Activated gamma-delta T cell treated with anti-CD3 and anti-CD28 coated beads, Interleukin-2, amount 50 U/mL, for 16 hours (primary cell): ENCODE measurements at regions not wholly inside any gene's neighbourhood (a gene's known extent, or its start where the extent isn't known, plus 50 kb on each side); places are given as distances from the start of the nearest gene placed in this dataset.

Experiments used
- DNase-seq: peaks from one replicate; pipeline ENCODE4 v3.0.0-alpha.2; 2020; ENCODE audit warnings: low read depth

DNA sequence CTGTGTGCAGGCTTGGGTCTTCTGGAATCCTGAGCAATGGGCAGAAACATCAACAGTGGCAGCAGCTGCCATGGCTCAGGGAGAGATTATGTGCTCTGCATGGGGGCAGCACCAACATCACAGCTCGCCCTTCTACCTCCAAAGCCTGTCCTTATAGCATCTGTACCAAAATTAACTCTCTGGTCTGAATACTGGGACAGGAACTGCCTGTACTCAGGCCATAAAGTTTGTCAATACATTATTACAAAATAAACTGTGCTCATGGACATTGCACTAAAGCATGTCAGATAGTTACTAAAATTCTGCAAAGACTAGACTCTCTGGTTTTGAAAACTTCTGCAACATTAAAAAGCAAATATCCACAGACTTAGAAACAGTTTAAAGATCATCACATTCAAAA lies 91.6 kb downstream of the ZC3H11B start:
- no peak for DNase-seq

DNA sequence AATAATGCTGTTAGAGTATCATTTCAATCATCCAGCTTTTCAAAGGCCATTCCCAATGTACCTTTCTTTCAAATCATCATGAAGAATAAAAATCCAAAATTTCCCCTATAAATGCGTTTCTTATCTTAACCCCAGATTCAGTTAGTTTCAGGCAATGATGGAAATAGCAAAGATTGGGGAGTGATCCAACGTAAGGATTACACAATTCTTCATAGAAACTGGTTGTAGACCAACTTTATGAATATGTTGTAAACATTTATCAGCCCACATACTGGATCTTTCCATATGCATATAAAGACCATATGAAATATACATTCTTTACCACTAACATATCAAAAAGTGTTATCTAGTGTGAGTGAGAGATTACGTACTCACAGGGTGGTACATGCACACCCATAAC lies 92.7 kb downstream of the ZC3H11B start:
- DNase-seq = no peak

DNA sequence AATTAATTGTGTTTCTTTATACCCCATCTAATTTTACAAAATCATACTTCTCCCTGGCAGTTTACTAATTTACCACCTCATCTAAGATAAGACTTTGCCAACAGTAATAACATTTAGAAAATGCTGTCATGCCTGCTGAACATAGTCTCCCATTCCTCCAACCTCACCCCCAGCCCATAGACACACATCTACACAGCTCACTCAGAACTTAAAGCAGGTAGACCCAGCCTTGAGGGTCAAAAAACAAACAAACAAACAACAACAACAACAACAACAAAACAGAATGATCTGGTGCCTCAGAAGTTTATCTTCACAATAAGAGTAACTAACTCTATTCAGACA lies 94.0 kb downstream of the ZC3H11B start:
- DNase-seq = no peak

DNA sequence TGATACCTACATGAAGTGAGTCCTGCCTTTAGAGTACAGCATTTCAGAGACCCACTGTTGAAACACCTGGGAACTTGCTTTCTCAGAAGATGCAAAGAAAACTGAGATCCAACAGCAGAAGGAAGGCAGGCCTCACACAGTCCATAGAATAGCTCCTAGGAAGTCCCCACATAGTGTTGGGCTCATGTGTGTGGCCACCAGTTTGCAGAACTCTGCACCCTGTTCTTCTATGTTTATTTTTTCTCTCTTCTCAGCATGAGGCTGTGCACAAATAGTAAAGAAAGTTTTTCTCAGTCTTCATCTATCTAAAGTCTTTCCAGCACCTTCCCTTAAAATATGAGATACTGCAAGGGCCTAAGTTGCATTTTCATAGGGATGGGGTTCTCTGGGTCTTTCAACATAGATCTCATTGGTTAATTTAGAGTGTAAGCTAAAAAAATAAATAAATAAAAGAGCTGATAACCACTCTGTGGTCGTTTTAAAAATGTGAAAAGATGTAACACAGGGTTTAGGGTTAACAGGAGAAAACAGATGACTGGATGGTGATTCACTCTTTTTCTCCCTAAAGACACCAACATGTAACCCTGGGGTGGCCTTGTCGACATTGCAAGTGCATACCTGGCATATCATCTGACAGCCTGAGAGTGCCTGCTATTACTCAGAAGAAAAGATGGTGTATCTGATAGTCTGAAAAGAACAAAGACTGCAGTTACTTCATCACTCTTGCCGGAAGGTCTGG lies 94.6 kb downstream of the ZC3H11B start:
- DNase-seq = no peak

DNA sequence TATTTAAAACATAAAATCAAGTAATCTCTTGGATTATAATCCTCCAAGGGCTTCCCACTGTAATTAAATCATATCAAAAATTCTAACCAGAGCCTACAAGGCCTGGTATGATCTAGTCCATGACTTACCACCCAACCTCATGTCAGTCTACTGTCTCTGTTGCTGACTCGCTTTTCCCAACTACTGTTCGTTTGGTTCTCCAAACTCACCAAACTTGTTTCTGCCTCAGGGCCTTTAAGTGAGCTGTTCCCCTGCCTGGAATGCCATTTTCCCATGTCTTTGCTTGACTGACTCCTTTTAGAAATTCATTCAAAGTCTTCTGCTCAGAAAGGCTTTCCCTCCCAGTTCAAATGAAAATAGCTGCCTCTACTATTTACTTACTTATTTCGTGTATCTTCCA lies 95.9 kb downstream of the ZC3H11B start:
- DNase-seq = no peak

DNA sequence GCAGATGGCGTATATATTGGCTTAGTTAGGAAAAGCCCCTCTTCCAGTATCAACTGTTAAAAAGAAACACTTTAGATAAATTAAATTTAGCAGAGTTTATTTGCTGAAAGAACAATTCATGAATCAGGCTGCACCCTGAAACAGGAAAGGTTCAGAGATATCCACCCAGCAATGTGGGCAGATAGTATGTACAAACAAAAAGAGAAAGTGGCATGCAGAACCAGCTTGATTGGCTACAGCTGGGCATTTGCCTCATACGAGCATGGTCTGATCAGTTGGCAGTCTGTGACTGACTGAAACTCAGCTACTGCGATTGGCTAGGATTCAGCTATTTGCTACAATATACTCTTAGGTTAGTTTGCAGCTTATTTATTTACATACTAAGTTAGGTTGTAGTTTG lies 98.2 kb downstream of the ZC3H11B start:
- no peak for DNase-seq

DNA sequence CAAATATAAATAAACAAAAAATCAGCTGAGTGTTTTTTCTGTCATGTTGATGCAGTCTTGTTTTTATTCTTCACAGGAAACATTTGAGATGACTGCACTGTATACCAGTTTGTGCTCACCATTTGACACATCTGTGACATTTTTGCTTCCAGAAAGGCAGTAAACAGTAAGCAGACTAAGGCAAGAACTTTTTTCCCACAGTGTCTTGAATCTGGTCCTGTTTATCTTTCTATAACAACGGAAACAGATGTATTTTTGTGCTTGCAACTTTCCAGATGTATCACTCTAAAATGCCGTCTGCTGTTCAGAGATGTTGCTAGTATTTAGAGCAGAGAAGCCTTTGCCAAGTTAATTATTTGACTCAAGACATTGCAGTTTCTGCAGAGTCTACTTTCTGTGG lies 105.5 kb downstream of the ZC3H11B start:
- DNase-seq = no peak

DNA sequence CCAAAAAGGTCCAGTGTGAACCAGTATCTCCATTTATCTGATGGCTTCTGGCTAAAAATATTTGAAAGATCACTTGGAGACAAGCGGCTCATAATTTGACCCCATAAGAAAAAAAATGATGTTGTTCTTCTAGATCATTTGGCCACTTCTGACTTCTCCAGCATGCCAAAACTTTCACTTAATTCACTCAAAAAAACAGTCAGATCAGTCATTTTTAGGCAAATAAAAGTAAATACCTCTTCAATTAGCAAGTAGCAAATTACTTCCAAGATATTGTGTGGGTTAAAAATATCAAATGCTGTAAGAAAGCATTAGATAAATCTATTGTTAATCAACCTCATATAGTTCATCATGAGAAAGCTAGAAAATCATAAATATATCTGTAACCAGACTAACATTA lies 106.0 kb downstream of the ZC3H11B start:
- DNase-seq = no peak

DNA sequence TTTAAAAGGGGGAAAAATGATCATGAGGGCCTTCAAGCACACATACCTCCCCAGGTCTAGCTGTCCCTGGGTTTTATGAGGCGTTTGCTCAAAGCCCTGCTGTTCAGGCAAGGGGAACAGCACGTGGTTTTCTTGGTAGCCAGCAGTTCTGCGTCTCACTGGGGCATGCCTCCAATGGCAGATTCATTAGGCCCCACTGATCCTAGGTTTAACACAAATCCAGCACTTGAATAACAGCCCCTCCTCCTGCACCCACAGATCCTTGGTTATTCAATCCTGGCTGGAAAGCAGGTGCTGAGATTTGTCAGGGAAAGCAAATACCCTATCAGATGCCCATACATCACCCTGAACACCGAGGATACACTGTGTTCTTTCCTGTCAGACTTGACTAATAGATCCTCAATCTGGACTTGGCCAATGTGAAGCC lies 106.4 kb downstream of the ZC3H11B start:
- no peak for DNase-seq

DNA sequence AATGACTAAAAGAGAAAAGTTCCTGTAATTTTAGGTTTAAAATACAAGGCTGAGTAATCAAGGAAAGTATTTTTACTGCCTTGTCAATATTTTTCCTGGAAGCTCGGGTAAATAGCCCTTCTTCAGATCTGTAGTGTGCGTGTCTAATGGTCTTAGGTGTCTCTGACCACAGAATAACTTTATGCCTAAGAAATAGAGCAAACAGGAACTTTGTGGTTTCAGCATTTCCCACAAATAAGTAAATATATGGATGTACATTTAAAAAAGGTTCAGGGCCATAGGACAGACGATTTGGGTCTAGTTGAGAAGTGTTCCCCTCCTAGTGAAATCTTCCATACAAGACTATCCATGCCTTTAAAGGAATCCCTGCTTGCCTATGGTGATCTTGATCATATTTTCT lies 107.0 kb downstream of the ZC3H11B start:
- DNase-seq = no peak

DNA sequence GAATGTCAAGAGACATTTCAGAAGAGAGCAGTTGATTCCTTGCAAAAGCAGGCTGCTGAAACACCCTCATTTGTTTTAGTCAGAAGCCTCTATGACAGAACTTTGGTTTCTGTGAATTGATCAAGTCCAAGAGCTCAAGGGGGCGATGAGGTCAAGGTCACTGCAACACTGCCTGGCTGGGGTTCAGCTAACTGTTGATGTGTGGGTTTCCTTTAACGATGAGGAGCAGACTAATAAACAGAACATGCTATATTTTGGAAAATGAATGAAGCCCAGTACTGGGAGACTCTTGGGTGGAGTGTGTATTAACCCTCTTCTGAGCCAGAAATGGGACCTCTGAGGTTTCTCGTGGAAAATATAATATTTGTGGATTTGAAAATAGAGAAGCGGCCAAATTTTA lies 109.3 kb downstream of the ZC3H11B start:
- no peak for DNase-seq

DNA sequence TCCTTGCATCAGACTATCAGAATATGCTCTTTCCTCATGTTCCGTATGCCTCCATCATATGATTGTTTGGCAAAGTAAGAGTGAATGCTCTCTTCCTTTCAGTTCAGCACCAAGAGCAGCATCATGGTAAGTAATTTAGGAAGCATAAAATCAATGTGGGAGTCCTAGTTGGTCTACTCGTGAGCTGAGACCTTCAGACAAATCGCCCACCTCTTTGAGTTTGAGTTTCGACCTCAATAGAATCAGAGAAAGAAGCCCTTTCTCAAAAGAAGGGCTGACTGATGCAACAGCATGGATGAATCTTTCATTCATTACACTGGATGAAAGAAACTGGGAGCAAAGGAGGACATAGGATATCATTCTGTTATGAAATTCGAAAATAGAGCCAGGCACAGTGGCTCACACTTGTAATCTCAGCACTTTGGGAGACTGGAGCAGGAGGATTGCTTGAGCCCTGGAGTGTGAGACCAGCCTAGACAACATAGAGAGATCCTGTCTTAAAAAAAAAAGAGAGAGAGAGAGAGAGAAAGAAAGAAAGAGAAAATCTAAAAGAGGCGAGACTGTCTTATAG lies 112.5 kb downstream of the ZC3H11B start:
- DNase-seq = no peak

DNA sequence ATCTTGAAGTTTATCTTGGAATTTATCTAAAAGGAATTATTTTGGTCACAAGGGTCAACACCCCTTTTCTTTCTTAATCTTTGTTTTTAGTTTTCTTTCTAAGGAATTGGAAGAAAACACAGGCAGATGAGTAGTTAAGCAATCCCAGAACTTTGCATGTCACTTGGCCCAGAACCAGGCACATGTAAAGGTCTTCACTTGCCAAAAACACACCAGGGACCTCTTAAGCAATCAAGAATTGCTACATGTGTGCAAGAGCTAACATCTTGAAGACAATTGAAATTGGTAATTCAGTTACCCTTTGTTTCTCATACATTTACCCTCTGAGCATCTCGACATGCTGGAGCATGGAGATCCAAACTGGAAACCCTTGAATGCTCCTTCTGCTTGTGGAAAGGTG lies 114.2 kb downstream of the ZC3H11B start:
- DNase-seq = no peak

DNA sequence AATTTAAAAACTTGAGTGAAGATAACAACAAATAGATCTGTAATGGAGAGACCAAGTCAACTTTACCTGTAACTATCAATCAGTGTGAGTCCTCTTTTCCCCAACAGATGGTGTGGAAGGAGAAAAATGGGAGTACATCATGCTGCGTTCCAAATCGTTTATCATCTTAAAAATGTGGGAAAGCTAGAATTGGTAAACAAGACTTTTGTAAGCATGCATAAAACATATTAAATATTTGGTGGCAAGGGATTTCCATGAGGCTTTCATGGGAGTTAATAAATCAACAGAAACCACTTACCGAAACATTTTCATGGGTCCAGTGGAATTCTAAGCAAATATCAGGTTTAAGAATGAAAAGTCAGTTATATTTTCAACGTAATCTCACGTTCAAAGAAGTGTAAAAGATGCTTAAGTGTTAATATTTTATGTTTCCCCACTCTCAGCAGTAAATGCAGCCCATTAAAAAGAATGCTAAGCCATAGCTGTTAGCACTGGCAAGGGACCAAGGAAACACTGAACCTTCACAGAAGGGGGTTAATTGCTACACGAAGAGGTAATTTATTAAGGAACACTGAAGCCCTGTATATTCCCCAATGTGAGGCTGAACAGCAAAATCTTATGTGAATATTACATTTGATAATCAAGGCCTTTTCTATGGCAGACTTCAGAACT lies 117.0 kb downstream of the ZC3H11B start:
- no peak for DNase-seq

DNA sequence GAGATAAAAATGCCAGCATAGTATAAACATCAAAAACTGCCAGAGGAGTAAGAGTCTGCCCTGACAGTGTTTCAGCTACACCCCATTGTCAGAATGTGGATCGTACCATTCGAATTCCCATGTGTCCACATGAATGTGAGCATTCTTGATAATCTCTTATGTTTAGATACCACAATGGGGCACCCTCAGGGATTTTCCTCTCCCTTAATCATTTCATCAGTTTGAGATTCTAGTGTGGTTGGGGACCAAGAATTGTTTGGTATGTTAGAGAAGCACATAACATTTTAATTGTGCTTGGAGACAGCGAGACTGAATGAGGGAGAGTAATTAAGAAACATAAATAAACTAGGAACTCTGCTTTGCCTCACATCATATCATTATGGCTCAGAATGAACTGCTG lies 120.2 kb downstream of the ZC3H11B start:
- DNase-seq = no peak

DNA sequence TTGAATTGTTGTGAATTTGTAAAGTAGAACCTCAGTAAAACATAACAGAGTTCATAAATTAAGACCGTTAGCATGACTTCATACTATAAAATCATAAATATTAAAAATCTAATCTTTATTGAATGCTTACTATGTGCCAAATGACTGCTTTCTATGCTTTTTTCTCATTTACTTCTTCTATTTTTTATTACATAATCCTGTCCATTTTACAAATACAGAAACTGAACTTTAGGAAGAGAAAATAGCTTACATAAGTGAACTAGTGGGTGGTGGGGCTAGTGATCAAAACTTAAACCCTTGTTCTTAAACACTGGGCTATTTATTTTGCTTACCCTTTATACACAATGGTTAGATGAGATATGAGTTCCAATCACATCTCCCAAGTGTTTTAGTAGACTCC lies 122.3 kb downstream of the ZC3H11B start:
- DNase-seq = no peak

DNA sequence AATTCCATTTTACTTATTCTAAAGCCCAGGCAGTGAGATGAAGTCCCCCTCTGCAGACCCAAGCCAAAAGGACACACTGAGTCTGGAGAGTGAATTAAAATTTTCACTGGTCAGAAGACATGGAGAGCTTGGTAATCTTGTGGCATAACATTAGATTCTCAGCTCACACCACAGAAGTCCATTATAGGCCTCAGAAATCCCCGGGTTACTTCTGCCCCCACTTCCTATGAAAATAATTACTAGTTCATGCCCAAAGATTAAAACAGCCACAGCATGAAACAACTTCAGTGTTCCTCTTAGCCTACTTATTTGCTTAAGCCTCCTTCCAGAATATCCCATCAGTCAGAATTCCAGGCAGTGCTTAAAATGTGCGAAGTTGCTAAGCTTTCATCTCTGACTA lies 123.3 kb downstream of the ZC3H11B start:
- DNase-seq = no peak

DNA sequence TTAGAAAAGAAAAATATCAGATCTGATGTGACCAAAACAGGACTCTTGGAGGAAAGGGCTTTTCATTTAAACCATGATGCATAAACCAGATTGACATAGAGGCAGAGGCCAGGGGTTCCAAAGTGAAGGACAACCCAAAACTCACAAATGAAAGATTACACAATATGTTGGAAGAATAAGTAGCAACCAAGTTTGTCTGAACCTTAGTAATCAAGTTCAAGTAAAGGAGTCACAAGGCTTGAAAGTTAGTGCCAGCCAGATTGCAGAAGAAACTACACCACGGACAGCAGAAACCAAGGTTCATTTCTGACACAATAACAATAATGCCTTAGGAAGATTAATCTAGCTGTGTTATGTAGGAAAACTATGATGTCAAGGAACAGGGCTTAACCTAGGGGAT lies 124.6 kb downstream of the ZC3H11B start:
- no peak for DNase-seq

DNA sequence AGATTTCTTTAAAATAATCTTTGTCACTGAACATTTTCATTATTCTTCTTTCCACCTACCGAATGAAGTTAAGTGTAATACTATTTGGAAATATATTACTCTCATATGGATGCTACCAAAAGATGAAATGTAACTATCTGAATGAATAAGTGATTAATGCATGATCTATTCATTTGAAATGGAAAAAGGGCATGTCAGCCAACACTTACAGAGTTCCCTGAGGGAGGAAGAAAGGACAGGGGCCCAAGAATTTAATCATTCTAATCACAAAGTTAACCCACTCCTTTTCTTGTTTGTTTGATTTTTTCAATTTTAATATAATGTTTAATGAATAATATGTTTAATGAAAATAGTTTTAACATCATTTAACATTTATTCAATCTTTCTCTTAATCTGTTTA lies 129.4 kb downstream of the ZC3H11B start:
- DNase-seq = no peak

DNA sequence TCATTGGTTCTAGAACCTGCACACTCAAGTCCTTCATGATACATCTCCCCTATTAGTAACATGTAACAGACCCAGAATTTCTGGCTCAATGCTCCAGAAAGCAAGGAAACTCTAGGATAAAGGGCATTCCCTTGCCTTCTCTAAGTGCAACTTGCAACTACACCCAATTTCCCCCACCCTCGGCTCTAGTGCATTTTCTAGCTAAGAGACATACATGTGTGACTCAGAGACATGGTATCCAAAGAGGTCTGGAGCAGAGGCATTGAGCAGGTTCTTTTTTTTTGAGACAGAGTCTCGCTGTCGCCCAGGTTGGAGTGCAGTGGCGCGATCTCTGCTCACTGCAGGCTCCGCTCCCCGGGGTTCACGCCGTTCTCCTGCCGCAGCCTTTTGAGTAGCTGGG lies 132.9 kb downstream of the ZC3H11B start:
- DNase-seq = no peak

DNA sequence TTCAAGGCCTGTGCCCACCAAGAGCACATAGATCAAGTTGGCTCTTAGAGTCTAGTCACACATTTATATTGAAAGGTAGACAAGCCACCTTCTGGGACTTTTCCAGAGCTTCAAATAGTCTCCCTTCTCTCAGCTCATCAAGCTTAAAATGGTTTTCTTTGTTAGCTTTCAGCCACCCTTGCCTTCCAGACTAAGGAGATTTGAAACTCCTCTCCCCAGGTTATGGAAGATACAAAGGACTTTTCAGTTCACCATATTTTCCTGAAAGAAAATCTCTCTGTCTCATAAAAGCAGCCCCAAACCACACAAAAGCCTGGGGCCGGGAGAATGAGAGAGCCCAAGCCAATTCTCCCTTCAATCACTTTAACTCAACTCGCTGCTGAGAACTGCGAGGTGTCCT lies 134.1 kb downstream of the ZC3H11B start:
- DNase-seq = no peak

DNA sequence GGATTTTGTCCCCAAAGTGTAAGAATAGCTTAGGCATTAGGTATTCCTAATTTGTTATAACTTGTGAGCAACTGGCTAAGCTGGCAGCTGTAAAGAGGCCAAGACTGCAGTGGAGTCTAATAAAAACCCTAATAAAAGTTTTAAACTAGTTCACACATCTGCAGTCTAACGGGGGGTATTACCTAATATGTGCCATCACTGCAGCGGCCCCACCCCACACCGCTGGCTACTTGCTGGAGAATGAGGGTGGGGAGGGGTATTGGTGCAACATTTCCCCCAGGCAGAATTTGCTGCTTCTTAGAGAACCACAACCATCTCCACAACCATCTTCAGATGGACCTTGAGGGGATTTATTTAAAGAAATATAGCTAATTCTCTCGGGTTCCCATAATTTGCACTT lies 135.0 kb downstream of the ZC3H11B start:
- no peak for DNase-seq

DNA sequence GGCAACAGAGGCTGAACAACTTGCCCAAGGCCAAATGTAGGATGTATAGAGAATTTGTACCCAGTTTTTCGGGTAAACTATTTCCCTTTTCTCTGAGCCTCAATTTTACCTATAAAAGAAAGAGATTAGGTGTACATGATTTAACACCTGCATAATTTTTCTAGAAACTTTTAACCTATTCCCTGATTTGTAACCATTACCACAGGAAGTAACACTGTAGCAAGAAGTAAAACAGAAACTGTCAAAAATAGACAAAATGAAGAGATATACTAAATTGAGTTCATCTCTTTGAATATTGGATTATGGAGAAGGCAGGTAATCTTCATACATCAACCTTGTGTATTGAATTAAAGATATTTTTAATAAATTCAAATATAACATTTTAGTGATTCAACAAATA lies 136.2 kb downstream of the ZC3H11B start:
- no peak for DNase-seq

DNA sequence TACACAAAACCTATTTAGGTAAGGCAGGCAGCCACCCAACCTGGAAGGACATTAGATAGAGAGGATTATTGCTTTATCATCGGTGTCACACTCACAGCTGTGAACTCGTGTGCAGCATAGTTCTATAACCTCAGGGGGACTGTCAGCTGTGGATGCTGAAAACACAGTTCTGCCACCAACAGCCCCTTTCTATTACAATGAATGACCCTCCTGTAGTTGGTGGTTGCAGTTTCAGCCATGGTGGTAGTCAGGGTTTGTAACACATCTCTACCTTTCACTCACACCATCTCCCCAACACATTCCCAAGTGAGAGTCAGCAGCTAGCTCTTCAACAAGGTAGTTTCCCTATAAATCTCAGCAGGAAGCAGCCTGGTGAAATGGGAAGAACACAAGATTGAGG lies 136.8 kb downstream of the ZC3H11B start:
- no peak for DNase-seq
